ENCODE measurements at regions not wholly inside any gene's neighbourhood (a gene's known extent, or its start where the extent isn't known, plus 50 kb on each side); places are given as distances from the start of the nearest gene placed in this dataset.

- Histone ChIP-seq H4K20me1 (ENCODE audit: insufficient read depth) (no peaks in the 10 kb centered on the region), H3K9me3 (ENCODE audit: insufficient read depth, low read depth) (no peaks in the 10 kb centered on the region), H2AFZ (no peak overlapping the region), H3F3A (ENCODE audit: insufficient read depth, low read depth) (no peaks in the 10 kb centered on the region), H3K36me3 (ENCODE audit: low read depth) (no peaks in the 10 kb centered on the region), H3K4me1 (replicated peaks; ENCODE audit: insufficient read depth) (no peaks in the 10 kb centered on the region), H3K4me2 (no peak overlapping the region), H3K9me2 (ENCODE audit: insufficient read depth) (no peaks in the 10 kb centered on the region), H3K4me3 (no peak overlapping the region), H3K27me3 (ENCODE audit: insufficient read depth, low read depth) (peaks cover 65% of the 10 kb centered on the region), H3K27ac (no peak overlapping the region), H3K79me2 (ENCODE audit: low read depth) (no peaks in the 10 kb centered on the region)
- TF ChIP-seq EZH2 (IDR thresholded peaks at IDR 0.05; ENCODE audit: low read depth) = no peak
- TF ChIP-seq, protein P1, sequence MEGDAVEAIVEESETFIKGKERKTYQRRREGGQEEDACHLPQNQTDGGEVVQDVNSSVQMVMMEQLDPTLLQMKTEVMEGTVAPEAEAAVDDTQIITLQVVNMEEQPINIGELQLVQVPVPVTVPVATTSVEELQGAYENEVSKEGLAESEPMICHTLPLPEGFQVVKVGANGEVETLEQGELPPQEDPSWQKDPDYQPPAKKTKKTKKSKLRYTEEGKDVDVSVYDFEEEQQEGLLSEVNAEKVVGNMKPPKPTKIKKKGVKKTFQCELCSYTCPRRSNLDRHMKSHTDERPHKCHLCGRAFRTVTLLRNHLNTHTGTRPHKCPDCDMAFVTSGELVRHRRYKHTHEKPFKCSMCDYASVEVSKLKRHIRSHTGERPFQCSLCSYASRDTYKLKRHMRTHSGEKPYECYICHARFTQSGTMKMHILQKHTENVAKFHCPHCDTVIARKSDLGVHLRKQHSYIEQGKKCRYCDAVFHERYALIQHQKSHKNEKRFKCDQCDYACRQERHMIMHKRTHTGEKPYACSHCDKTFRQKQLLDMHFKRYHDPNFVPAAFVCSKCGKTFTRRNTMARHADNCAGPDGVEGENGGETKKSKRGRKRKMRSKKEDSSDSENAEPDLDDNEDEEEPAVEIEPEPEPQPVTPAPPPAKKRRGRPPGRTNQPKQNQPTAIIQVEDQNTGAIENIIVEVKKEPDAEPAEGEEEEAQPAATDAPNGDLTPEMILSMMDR (conservative IDR thresholded peaks at IDR 0.05) = no peak
- no peak for DNase-seq
- intact Hi-C loops (cut with micrococcal nuclease; ENCODE audit: unreplicated experiment) = no loop called here
- POLR2A ChIA-PET (ENCODE audit: unreplicated experiment) = no interaction called here
- BruUV-seq (replicated peaks) = no TSS peak
- CTCF ChIA-PET = no interaction called here
These were observed 444.8 kb downstream of the EIPR1 start for GRCh38 chr2:2932692-2933305.

GRCh38 chr2:2932189-2932588 lies 445.4 kb downstream of the EIPR1 start:
- TF ChIP-seq, protein P1 (conservative IDR thresholded peaks at IDR 0.05) = no peak
- no peak for TF ChIP-seq EZH2 (IDR thresholded peaks at IDR 0.05; ENCODE audit: low read depth)
- Histone ChIP-seq H3K4me3 (no peak overlapping the region), H3K36me3 (ENCODE audit: low read depth) (no peaks in the 10 kb centered on the region), H3K4me2 (no peak overlapping the region), H4K20me1 (ENCODE audit: insufficient read depth) (no peaks in the 10 kb centered on the region), H3F3A (ENCODE audit: insufficient read depth, low read depth) (no peaks in the 10 kb centered on the region), H3K4me1 (replicated peaks; ENCODE audit: insufficient read depth) (no peaks in the 10 kb centered on the region), H3K79me2 (ENCODE audit: low read depth) (no peaks in the 10 kb centered on the region), H3K27me3 (ENCODE audit: insufficient read depth, low read depth) (peaks cover 59% of the 10 kb centered on the region), H3K27ac (no peak overlapping the region), H3K9me3 (ENCODE audit: insufficient read depth, low read depth) (no peaks in the 10 kb centered on the region), H3K9me2 (ENCODE audit: insufficient read depth) (no peaks in the 10 kb centered on the region), H2AFZ (no peak overlapping the region)
- ChIA-PET CTCF (no interaction called here), POLR2A (ENCODE audit: unreplicated experiment) (no interaction called here)
- intact Hi-C loops (cut with micrococcal nuclease; ENCODE audit: unreplicated experiment) = no loop called here
- no peak for DNase-seq
- no TSS peak for BruUV-seq (replicated peaks)

DNA sequence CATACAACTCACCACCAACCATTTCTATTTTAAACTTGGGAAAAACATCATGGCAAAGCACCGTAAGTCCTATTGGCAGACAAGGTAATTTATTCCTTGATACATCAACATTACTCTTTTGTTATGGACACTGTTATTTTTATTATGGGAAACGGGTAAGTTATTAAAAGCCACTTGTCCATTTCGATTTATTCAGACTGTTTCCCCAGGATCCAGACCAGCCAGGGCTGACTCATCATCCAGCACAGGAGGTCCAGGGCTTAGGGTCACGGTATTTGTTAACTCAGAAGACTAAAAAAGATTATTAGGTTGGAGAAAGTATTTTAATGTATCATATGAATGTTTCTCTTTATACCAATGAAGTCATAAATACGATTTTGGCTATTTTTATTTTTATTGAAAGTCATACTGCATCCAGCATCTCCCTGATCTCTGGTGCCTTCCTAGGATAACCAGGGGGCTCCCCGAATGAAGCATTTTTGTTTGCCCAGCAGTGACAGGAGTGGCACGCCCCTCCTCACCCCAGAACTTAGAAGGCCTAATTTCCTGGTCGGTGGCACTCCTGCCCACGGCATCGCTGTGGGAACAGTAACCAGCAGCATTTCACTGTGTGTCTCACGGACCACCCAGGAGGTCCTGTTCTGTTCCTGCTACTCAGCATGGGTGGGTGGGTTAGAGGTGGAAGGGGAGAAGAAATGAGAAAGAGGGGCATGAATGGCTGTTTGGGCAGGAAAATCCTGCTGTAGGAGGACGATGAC lies 446.1 kb downstream of the EIPR1 start:
- H2AFZ ChIP-seq = no peak overlapping the region
- BruUV-seq (replicated peaks) = no TSS peak

More for the DNA sequence above, 446.1 kb downstream of the EIPR1 start:
- Histone ChIP-seq H3K9me2 (ENCODE audit: insufficient read depth) (no peaks in the 10 kb centered on the region), H3K9me3 (ENCODE audit: insufficient read depth, low read depth) (no peaks in the 10 kb centered on the region), H3K36me3 (ENCODE audit: low read depth) (no peaks in the 10 kb centered on the region), H3K27me3 (ENCODE audit: insufficient read depth, low read depth) (peaks cover 59% of the 10 kb centered on the region), H3K4me2 (no peak overlapping the region), H4K20me1 (ENCODE audit: insufficient read depth) (no peaks in the 10 kb centered on the region), H3K4me1 (replicated peaks; ENCODE audit: insufficient read depth) (no peaks in the 10 kb centered on the region), H3K79me2 (ENCODE audit: low read depth) (no peaks in the 10 kb centered on the region), H3K27ac (no peak overlapping the region), H3K4me3 (no peak overlapping the region), H3F3A (ENCODE audit: insufficient read depth, low read depth) (no peaks in the 10 kb centered on the region)
- POLR2A ChIA-PET (ENCODE audit: unreplicated experiment) = no interaction called here
- intact Hi-C loops (cut with micrococcal nuclease; ENCODE audit: unreplicated experiment) = no loop called here
- no peak for DNase-seq
- CTCF ChIA-PET = no interaction called here
- no peak for TF ChIP-seq EZH2 (IDR thresholded peaks at IDR 0.05; ENCODE audit: low read depth)
- TF ChIP-seq, protein P1 (conservative IDR thresholded peaks at IDR 0.05) = no peak

Measured in PC-9 (cell line).